Mesothelial cell of epicardium (in vitro differentiated cells): ENCODE measurements at regions not wholly inside any gene's neighbourhood (a gene's known extent, or its start where the extent isn't known, plus 50 kb on each side); places are given as distances from the start of the nearest gene placed in this dataset.

Source experiments
- DNase-seq, 2 experiments: peaks; one replicate each; pipeline ENCODE4 v3.0.0; 2021; ENCODE audit warnings: low spot score in 2 of 2; ENCODE audit not compliant: unreplicated experiment in 2 of 2
- H3K27ac Mint-ChIP-seq: 2 replicates; pipeline ENCODE4 v1.8.0; 2021; ENCODE audit warnings: mixed read lengths
- H3K27me3 Mint-ChIP-seq: 2 replicates; pipeline ENCODE4 v1.8.0; 2021; ENCODE audit warnings: low read depth, mixed read lengths
- H3K36me3 Mint-ChIP-seq: 2 replicates; pipeline ENCODE4 v1.8.0; 2021; ENCODE audit warnings: mixed read lengths
- H3K4me1 Mint-ChIP-seq: 2 replicates; pipeline ENCODE4 v1.8.0; 2021; ENCODE audit warnings: mixed read lengths
- H3K4me3 Mint-ChIP-seq: 2 replicates; pipeline ENCODE4 v1.8.0; 2021; ENCODE audit warnings: mild to moderate bottlenecking, moderate library complexity, mixed read lengths
- H3K9me3 Mint-ChIP-seq: 2 replicates; pipeline ENCODE4 v1.8.0; 2021; ENCODE audit warnings: mixed read lengths
- CTCF ChIP-seq: fragments of 200-600 bp; sonication (generic); IDR thresholded peaks from one replicate; pipeline ENCODE4 v1.5.0; 2021; ENCODE audit warnings: antibody characterized with exemption; ENCODE audit not compliant: unreplicated experiment

- Mint-ChIP-seq H3K27me3 (peaks cover 25% of the 10 kb centered on the region), H3K27ac (no peak overlapping the region), H3K4me3 (no peak overlapping the region), H3K4me1 (no peaks in the 10 kb centered on the region), H3K9me3 (no peaks in the 10 kb centered on the region), H3K36me3 (no peaks in the 10 kb centered on the region)
- TF ChIP-seq CTCF = no peak
- DNase-seq = no peak
Measured at GRCh38 chr10:112054516-112054915, 129.0 kb downstream of the GPAM start.

GRCh38 chr10:112057072-112057471 is 126.5 kb downstream of the GPAM start:
- H3K36me3 Mint-ChIP-seq = no peaks in the 10 kb centered on the region
- H3K9me3 Mint-ChIP-seq = no peaks in the 10 kb centered on the region
- DNase-seq = no peak
- peaks cover 24% of the 10 kb centered on the region for H3K27me3 Mint-ChIP-seq
- H3K4me3 Mint-ChIP-seq = no peak overlapping the region
- H3K4me1 Mint-ChIP-seq = no peaks in the 10 kb centered on the region
- no peak for TF ChIP-seq CTCF
- no peak overlapping the region for H3K27ac Mint-ChIP-seq

- H3K36me3 Mint-ChIP-seq = no peaks in the 10 kb centered on the region
- TF ChIP-seq CTCF = no peak
- no peak for DNase-seq
- no peaks in the 10 kb centered on the region for H3K9me3 Mint-ChIP-seq
- no peaks in the 10 kb centered on the region for H3K4me1 Mint-ChIP-seq
- no peak overlapping the region for H3K4me3 Mint-ChIP-seq
- peaks cover 23% of the 10 kb centered on the region for H3K27me3 Mint-ChIP-seq
- no peak overlapping the region for H3K27ac Mint-ChIP-seq
Measured at GRCh38 chr10:112059220-112059619, 124.3 kb downstream of the GPAM start.

- TF ChIP-seq CTCF = no peak
- Mint-ChIP-seq H3K27me3 (peaks cover 7% of the 10 kb centered on the region), H3K4me3 (no peak overlapping the region)
Measured at GRCh38 chr10:112071596-112072133, 111.9 kb downstream of the GPAM start.

GRCh38 chr10:112078003-112078402 is 105.6 kb downstream of the GPAM start:
- Mint-ChIP-seq H3K4me1 (peaks cover 14% of the 10 kb centered on the region), H3K36me3 (no peaks in the 10 kb centered on the region), H3K27ac (no peak overlapping the region), H3K27me3 (peaks cover 15% of the 10 kb centered on the region), H3K4me3 (no peak overlapping the region), H3K9me3 (no peaks in the 10 kb centered on the region)
- DNase-seq = no peak
- TF ChIP-seq CTCF = no peak

More at GRCh38 chr10:112071596-112072133, 111.9 kb downstream of the GPAM start:
- no peak for DNase-seq
- no peaks in the 10 kb centered on the region for H3K36me3 Mint-ChIP-seq
- no peak overlapping the region for H3K27ac Mint-ChIP-seq
- H3K9me3 Mint-ChIP-seq = peaks cover 3% of the 10 kb centered on the region
- no peaks in the 10 kb centered on the region for H3K4me1 Mint-ChIP-seq

- no peaks in the 10 kb centered on the region for H3K9me3 Mint-ChIP-seq
- no peak overlapping the region for H3K27ac Mint-ChIP-seq
- DNase-seq = no peak
- peaks cover 20% of the 10 kb centered on the region for H3K4me1 Mint-ChIP-seq
- H3K27me3 Mint-ChIP-seq = peaks cover 13% of the 10 kb centered on the region
- TF ChIP-seq CTCF = no peak
- H3K36me3 Mint-ChIP-seq = no peaks in the 10 kb centered on the region
- no peak overlapping the region for H3K4me3 Mint-ChIP-seq
Measured at GRCh38 chr10:112080231-112080630, 103.3 kb downstream of the GPAM start.
